Ishikawa (cell line): ENCODE measurements at regions not wholly inside any gene's neighbourhood (a gene's known extent, or its start where the extent isn't known, plus 50 kb on each side); places are given as distances from the start of the nearest gene placed in this dataset.

Source experiments
- CEBPB ChIP-seq: IDR thresholded peaks from 2 replicates; pipeline ENCODE4 v1.6.1; 2012
- CREB1 ChIP-seq: IDR thresholded peaks from 2 replicates; pipeline ENCODE4 v1.6.1; 2012; ENCODE audit warnings: low read depth
- EGR1 ChIP-seq: IDR thresholded peaks from 2 replicates; pipeline ENCODE4 v1.6.1; 2012
- EP300 ChIP-seq: IDR thresholded peaks from 2 replicates; pipeline ENCODE4 v1.6.1; 2012; ENCODE audit warnings: borderline replicate concordance
- FOXM1 ChIP-seq: IDR thresholded peaks from 2 replicates; pipeline ENCODE4 v1.6.1; 2012; ENCODE audit warnings: low read depth, borderline replicate concordance
- MAX ChIP-seq: IDR thresholded peaks from 2 replicates; pipeline ENCODE4 v1.6.1; 2012
- NFIC ChIP-seq: IDR thresholded peaks from 2 replicates; pipeline ENCODE4 v1.6.1; 2012
- RAD21 ChIP-seq: IDR thresholded peaks from 2 replicates; pipeline ENCODE4 v1.6.1; 2012; ENCODE audit warnings: low read depth
- REST ChIP-seq: IDR thresholded peaks from 2 replicates; pipeline ENCODE4 v1.6.1; 2012; ENCODE audit warnings: low read depth, mild to moderate bottlenecking
- TAF1 ChIP-seq: IDR thresholded peaks from 2 replicates; pipeline ENCODE4 v1.6.1; 2012; ENCODE audit warnings: low read depth, mild to moderate bottlenecking
- TCF12 ChIP-seq: IDR thresholded peaks from 2 replicates; pipeline ENCODE4 v1.6.1; 2012; ENCODE audit warnings: low read depth
- TEAD4 ChIP-seq: IDR thresholded peaks from 2 replicates; pipeline ENCODE4 v1.6.1; 2012
- USF1 ChIP-seq: IDR thresholded peaks from 2 replicates; pipeline ENCODE4 v1.6.1; 2012
- YY1 ChIP-seq: IDR thresholded peaks from 2 replicates; pipeline ENCODE4 v1.6.1; 2012; ENCODE audit warnings: low read depth
- ZBTB7A ChIP-seq: IDR thresholded peaks from 2 replicates; pipeline ENCODE4 v1.6.1; 2012; ENCODE audit warnings: low read depth

- no peak for TF ChIP-seq TAF1
- no peak for TF ChIP-seq TCF12
- no peak for TF ChIP-seq FOXM1
- no peak for TF ChIP-seq ZBTB7A
- TF ChIP-seq NFIC, result no peak
- TF ChIP-seq CREB1, result no peak
- TF ChIP-seq REST, result no peak
- no peak for TF ChIP-seq TEAD4
- no peak for TF ChIP-seq EGR1
- no peak for TF ChIP-seq MAX
- no peak for TF ChIP-seq USF1
- TF ChIP-seq YY1, result no peak
- TF ChIP-seq CEBPB, result no peak
- TF ChIP-seq RAD21, result no peak
- TF ChIP-seq EP300, result no peak
These were observed 435.2 kb downstream of the GABRG2 start for GRCh38 chr5:162502780-162503179.

GRCh38 chr5:162503796-162504195 is 436.2 kb downstream of the GABRG2 start:
- TF ChIP-seq EP300 (no peak), EGR1 (no peak), CEBPB (no peak), YY1 (no peak), ZBTB7A (no peak), TAF1 (no peak), TCF12 (no peak), MAX (no peak), RAD21 (no peak)

- TF ChIP-seq EP300 (no peak), FOXM1 (no peak), YY1 (no peak), TAF1 (no peak), USF1 (no peak), MAX (no peak), ZBTB7A (no peak), TEAD4 (no peak), CEBPB (no peak), EGR1 (no peak), CREB1 (no peak), NFIC (no peak)
These were observed 445.5 kb downstream of the GABRG2 start for GRCh38 chr5:162512935-162513565.

- no peak for TF ChIP-seq USF1
- TF ChIP-seq NFIC, result no peak
- no peak for TF ChIP-seq EP300
- TF ChIP-seq TEAD4, result no peak
- no peak for TF ChIP-seq MAX
- TF ChIP-seq EGR1, result no peak
- no peak for TF ChIP-seq REST
- TF ChIP-seq YY1, result no peak
- no peak for TF ChIP-seq TAF1
These were observed 446.5 kb downstream of the GABRG2 start for GRCh38 chr5:162514116-162514515.

- TF ChIP-seq YY1 (no peak), ZBTB7A (no peak), RAD21 (no peak), USF1 (no peak), MAX (no peak), NFIC (no peak), CEBPB (no peak), CREB1 (no peak), FOXM1 (no peak)
These were observed 453.3 kb downstream of the GABRG2 start for GRCh38 chr5:162520878-162521277.
